Kidney (tissue), 13 donors: ENCODE measurements at regions not wholly inside any gene's neighbourhood (a gene's known extent, or its start where the extent isn't known, plus 50 kb on each side); places are given as distances from the start of the nearest gene placed in this dataset.

ENCODE experiments used
- DNase-seq, 5 donors: peaks; one replicate each; pipeline ENCODE4 v3.0.0-alpha.2; 2013 to 2020
- FAIRE-seq: peaks from 2 replicates; lab custom pipeline; 2012; peaks lifted over from hg19 to GRCh38; lab: Jason Lieb, UNC
- H3K27ac ChIP-seq, 2 donors: one replicate each; pipeline ENCODE4 v1.7.0; 2013; ENCODE audit warnings: low read depth in 2 of 2, low read length in 2 of 2, inconsistent platforms in 1 of 2
- H3K27me3 ChIP-seq: one replicate; pipeline ENCODE4 v1.7.1; 2013; ENCODE audit warnings: low read length, inconsistent platforms; ENCODE audit not compliant: control insufficient read depth, insufficient read depth
- H3K36me3 ChIP-seq, 3 donors: one replicate each; pipeline versions ENCODE4 v1.7.0 to v1.7.1; 2013; ENCODE audit warnings: low read length in 3 of 3, control low read depth in 1 of 3, inconsistent platforms in 1 of 3; ENCODE audit not compliant: insufficient read depth in 3 of 3, control insufficient read depth in 2 of 3
- H3K4me1 ChIP-seq, 3 donors: one replicate each; pipeline versions ENCODE4 v1.7.0 to v1.7.1; 2013; ENCODE audit warnings: low read length in 3 of 3, inconsistent platforms in 1 of 3, low read depth in 1 of 3; ENCODE audit not compliant: control insufficient read depth in 2 of 3, insufficient read depth in 2 of 3
- H3K4me3 ChIP-seq, 3 donors: one replicate each; pipeline versions ENCODE4 v1.7.0 to v1.8.1; 2013; ENCODE audit warnings: low read length in 3 of 3, control low read depth in 1 of 3, inconsistent platforms in 1 of 3
- H3K9ac ChIP-seq, 3 donors: one replicate each; pipeline versions ENCODE4 v1.7.0 to v1.7.1; 2013; ENCODE audit warnings: low read length in 3 of 3, control low read depth in 1 of 3, inconsistent platforms in 1 of 3
- H3K9me3 ChIP-seq, 3 donors: one replicate each; pipeline versions ENCODE4 v1.7.0 to v1.7.1; 2013; ENCODE audit warnings: low read length in 3 of 3, control low read depth in 1 of 3, inconsistent platforms in 1 of 3; ENCODE audit not compliant: control insufficient read depth in 2 of 3, insufficient read depth in 1 of 3
- intact Hi-C: fragments of 100-400 bp; cut with DNase I; formaldehyde crosslinking; loops from one replicate; pipeline ENCODE4 v1.11.1; 2022
- TF ChIP-seq, protein P1 (sequence below): IDR thresholded peaks from 3 replicates; pipeline ENCODE4 v1.5.1; 2012; ENCODE audit warnings: mild to moderate bottlenecking, moderate library complexity, borderline replicate concordance; ENCODE audit not compliant: insufficient read depth; ENCODE audit errors: extremely low read depth
- donor health status: control.
- donor health status: control.
- donor health status: control.
- donor health status: control.
- donor health status: control.
- donor health status: DM: yes; HTN: yes; CAD: no.
- donor health status: Normal renal cell carcinoma (clear cell type).

DNA sequence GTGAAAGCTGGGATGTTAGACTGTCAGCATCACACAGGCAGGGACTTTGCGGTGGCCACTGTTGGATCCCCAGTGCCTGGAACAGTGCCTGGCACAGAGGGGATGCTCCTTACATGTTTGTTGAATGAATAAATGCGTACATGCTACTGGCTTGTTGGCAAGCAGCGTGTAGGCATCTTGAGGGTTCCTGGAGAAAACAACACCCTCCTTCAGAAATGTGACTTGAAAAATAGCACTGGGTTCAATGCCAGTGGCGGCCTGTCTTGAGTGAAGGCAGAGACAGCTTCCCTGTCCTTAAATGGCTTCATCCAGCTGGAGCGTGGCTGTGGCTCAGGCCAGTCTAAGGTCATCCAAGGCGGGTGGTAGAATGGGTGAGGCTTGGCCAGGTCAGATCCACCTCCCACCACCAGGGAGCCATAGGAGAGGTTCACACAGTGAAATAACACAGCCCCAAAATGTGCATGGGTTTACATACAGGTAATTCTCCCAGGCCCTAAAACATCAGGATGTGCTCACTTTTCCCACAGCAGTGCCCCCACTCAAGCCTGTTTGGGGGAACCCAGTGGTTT, 171.4 kb downstream of the PHETA1 start:
- DNase-seq (no peak), FAIRE-seq (no peak)
- Histone ChIP-seq H3K4me1 (no peaks in the 10 kb centered on the region), H3K27ac (no peak overlapping the region), H3K36me3 (no peaks in the 10 kb centered on the region), H3K9me3 (no peaks in the 10 kb centered on the region), H3K9ac (no peak overlapping the region), H3K27me3 (no peaks in the 10 kb centered on the region), H3K4me3 (no peak overlapping the region)
- intact Hi-C loops = no loop called here
- TF ChIP-seq, protein P1, sequence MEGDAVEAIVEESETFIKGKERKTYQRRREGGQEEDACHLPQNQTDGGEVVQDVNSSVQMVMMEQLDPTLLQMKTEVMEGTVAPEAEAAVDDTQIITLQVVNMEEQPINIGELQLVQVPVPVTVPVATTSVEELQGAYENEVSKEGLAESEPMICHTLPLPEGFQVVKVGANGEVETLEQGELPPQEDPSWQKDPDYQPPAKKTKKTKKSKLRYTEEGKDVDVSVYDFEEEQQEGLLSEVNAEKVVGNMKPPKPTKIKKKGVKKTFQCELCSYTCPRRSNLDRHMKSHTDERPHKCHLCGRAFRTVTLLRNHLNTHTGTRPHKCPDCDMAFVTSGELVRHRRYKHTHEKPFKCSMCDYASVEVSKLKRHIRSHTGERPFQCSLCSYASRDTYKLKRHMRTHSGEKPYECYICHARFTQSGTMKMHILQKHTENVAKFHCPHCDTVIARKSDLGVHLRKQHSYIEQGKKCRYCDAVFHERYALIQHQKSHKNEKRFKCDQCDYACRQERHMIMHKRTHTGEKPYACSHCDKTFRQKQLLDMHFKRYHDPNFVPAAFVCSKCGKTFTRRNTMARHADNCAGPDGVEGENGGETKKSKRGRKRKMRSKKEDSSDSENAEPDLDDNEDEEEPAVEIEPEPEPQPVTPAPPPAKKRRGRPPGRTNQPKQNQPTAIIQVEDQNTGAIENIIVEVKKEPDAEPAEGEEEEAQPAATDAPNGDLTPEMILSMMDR = no peak

DNA sequence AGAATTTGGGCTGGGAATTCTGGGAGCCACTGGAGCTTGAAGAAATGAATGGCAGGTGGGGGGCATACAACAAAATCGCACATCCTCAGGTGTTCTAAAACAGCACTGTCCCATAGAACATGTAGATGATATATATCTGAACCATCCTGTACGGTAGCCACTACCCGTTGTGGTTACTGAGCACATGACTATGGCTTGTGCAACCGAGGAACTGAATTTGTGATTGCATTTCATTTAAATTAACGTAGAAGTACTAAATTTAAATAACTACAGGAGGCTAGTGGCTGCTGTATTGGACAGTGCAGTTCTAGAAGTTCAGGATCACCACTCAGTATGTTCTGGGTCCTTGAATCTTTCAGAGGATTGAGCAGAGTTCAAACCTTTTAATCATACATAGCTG, 172.4 kb downstream of the PHETA1 start:
- Histone ChIP-seq H3K27ac (no peak overlapping the region), H3K4me1 (no peaks in the 10 kb centered on the region), H3K9ac (no peak overlapping the region), H3K27me3 (no peaks in the 10 kb centered on the region), H3K36me3 (no peaks in the 10 kb centered on the region), H3K9me3 (no peaks in the 10 kb centered on the region), H3K4me3 (no peak overlapping the region)
- intact Hi-C loops = no loop called here
- DNase-seq = no peak
- no peak for FAIRE-seq
- TF ChIP-seq, protein P1 = no peak

DNA sequence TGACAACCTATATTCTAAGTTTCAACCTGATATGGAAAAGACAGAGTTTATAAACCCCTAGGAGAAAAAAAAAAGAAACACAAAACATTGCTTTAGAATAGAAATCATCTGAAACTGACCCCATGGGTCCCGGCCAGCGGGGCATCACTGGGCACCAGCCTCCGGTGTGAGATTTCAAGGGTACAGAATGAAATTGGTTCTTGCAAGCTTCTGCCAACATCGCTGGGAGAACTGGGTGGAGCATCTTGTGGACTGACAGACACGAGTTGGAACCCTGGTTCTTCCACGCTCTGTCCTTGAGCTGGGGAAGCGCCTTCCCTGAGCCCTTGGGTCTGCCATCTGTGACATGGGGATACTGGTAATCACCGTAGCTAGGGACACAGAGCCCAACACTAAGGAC, 173.6 kb downstream of the PHETA1 start:
- DNase-seq (no peak), FAIRE-seq (no peak)
- no peaks in the 10 kb centered on the region for H3K36me3 ChIP-seq
- H3K4me3 ChIP-seq = no peak overlapping the region
- H3K9me3 ChIP-seq = peaks cover 0 to under 1% (median 0%) of the 10 kb centered on the region in 3 donors
- no peaks in the 10 kb centered on the region for H3K4me1 ChIP-seq
- H3K9ac ChIP-seq = no peak overlapping the region
- TF ChIP-seq, protein P1 = no peak
- H3K27ac ChIP-seq = no peak overlapping the region
- no peaks in the 10 kb centered on the region for H3K27me3 ChIP-seq
- intact Hi-C loops = no loop called here

DNA sequence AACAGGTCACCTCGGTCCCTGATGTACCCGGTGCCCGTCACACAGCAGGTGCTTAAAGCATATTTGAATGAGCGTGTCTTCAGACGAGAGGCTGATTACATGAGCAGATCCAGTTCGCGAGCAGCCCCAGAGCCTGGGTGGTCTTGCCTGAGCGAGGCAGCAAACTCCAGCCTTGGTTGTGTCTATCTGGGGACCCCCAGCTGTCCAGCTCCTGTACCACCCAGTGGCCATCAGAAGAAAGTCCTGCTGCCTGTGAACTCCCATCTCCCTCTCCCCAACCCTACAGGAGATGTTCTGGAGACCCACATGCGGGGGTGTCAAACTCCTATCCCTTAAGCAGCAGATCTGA, 174.2 kb downstream of the PHETA1 start:
- H3K9me3 ChIP-seq = peaks cover 0 to 6% (median 0%) of the 10 kb centered on the region in 3 donors
- no peak for FAIRE-seq
- no peaks in the 10 kb centered on the region for H3K4me1 ChIP-seq
- no peak overlapping the region for H3K4me3 ChIP-seq
- no peak for DNase-seq
- no peak overlapping the region for H3K27ac ChIP-seq
- intact Hi-C loops = no loop called here
- TF ChIP-seq, protein P1 = no peak
- H3K27me3 ChIP-seq = no peaks in the 10 kb centered on the region
- no peak overlapping the region for H3K9ac ChIP-seq
- no peaks in the 10 kb centered on the region for H3K36me3 ChIP-seq
